GM18498 (cell line): ENCODE measurements at regions not wholly inside any gene's neighbourhood (a gene's known extent, or its start where the extent isn't known, plus 50 kb on each side); places are given as distances from the start of the nearest gene placed in this dataset.
"Not testable (repeated sequence)": the region's sequence is repeated elsewhere in the genome, so short reads cannot be mapped to it uniquely, and the experiment has no call there.

Experiments used
- ATAC-seq: cut with Tn5 transposase; IDR thresholded peaks from one replicate; pipeline ENCODE4 v1.9.1; 2021; ENCODE audit warnings: mild to moderate bottlenecking, moderate library complexity; ENCODE audit not compliant: unreplicated experiment

- no peak for ATAC-seq
Observed at GRCh38 chr20:55937283-55937682, 68.0 kb downstream of the CBLN4 start.

DNA sequence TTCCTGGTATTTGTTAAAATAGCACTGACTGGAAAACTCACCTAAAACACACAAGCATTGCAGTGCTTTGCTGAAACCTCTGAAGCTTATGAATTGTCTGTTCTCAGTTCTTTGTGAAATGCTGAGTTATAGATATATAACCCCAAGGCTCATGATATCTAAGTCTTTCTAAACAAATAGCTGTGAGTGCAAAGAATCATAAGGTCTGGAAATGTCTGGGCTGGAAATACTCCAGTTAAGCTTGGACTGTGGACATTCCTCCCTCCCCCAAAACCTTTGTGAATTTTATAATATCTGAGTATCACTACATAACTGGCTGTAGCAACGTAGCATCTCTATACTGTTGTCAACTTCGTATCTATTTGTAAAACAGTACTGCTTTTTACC, 69.1 kb downstream of the CBLN4 start:
- no peak for ATAC-seq

GRCh38 chr20:55935448-55936208, 69.7 kb downstream of the CBLN4 start:
- no peak for ATAC-seq

DNA sequence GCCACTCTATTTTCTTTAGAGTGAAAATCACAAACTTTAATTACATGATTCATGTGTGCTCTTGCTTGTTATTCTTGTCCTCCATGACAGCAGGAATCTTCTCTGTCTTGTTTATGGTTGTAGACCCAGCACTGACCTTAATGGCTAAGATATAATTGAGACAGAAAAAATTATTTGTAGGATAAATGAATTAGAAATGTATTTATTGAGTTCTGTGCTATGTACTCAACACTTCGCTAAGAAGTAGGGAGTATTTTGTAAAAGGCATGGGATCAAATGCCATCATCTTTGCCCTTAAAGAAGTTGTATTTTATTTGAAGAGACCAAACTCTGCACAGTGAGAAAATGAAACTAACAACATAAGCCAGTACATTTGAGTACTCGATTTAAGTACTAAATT, 71.2 kb downstream of the CBLN4 start:
- no peak for ATAC-seq

- not testable (repeated sequence) for ATAC-seq
Observed at GRCh38 chr20:55930876-55931275, 74.4 kb downstream of the CBLN4 start.

GRCh38 chr20:55928266-55928665, 77.1 kb downstream of the CBLN4 start:
- no peak for ATAC-seq

DNA sequence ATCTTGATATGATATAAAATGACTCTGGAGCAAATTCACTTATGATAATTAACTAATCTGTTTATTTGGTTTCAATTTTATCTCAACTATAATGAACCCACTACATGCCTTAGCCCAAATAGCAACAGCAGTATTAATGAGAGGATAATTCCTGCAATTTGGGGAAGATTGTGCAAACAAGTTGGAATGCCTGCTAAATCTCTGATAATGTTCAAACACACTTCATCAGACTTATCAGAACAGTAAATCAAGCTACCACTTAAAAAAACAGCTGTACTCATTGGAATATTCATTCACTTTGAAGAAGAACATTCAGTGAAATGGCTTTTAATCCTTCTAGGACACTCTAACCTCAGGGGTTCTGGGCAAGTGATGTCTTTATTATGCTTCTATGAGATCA, 85.4 kb downstream of the CBLN4 start:
- no peak for ATAC-seq

DNA sequence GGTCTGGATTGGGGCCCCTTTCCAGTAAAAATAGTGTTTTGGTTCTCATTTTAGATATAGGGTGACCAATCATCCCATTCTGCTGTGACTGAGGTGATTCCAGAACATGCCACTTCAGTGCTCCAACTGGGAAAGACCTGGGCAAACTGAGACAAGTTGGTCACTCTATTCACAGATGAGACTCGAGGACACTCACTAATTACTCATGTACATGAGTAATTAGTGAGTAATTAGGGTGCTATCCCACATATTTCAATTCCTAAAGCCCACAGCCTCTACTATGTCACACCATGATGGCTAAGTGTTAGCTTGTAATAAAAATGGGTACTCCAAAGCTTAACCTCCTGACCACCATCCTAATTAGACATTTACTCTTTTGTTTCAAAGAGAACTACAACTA, 86.0 kb downstream of the CBLN4 start:
- no peak for ATAC-seq

- ATAC-seq: no peak
Observed at GRCh38 chr20:55918471-55918870, 86.8 kb downstream of the CBLN4 start.

DNA sequence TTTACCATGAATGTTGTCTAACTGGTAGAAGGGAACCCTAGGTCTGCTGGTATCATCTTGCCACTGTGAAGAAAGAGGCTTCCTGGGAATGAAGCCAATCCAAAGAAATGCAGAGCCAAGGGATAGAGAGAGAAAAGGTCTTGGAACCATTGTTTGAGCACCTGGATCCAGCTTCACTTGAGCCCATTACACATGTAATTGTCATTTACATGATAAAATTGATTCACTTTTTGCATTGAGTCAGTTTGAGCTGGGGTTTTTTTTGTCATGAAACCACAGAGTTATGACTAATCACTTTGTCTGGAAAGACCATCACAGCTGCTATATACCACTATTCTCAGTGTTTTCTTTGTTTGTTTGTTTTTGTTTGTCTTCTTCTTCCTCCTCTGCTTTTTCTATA, 112.3 kb downstream of the CBLN4 start:
- no peak for ATAC-seq

DNA sequence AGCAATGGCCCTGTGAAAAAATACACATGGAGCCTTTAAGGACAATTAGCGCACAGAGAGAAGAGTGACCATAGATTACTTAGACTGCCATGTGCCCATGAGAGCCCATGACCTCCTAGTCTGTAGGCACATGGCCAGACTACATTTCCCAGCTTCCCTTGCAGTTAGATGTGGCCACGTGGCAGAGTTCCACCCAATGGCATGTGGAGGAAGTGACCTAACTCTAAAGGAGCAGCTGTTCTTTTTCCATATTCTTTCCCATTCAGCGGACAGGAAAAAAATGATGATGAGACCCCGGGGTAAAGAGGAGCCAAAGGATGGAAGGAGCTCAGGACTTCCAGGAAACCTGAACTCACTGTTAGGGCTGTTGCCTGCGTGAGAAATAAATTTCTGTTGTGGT, 116.6 kb downstream of the CBLN4 start:
- no peak for ATAC-seq

GRCh38 chr20:55882910-55883309, 122.4 kb downstream of the CBLN4 start:
- no peak for ATAC-seq

DNA sequence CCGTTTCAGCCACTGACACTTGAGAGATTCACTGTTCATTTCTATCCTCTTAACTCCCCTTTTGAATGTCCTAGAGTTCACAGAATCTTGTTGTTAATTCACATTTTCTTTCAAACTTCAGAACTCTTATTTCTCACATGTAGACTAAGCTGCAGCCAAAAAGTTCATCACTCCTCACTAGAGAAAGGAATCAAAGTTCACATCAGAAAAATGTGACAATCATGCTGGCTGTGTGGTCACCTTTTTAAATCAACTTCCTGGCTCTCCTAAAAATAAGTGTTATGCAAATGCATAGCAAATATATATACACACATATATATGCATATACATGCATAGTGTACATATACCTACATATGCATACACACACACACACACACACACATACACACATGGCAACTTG, 123.0 kb downstream of the CBLN4 start:
- no peak for ATAC-seq

DNA sequence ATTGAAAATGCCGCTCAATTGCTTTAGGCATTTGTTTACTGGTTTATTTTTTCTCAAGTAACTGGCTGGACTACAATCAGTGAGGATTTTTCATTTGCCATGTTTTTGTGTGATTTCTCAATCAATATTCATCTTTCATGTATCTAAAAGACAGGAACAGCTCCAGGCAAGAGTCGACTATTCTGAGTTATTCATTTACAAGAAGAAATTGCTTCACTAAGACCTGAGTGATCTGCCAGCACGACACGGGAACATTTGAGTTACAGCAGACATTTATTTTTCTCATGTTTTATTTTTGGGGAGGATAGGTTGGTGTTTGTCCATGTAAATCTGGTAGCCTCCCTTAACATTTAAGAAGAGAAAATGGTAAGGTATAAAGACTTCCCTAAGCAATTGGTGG, 124.1 kb downstream of the CBLN4 start:
- ATAC-seq: no peak

DNA sequence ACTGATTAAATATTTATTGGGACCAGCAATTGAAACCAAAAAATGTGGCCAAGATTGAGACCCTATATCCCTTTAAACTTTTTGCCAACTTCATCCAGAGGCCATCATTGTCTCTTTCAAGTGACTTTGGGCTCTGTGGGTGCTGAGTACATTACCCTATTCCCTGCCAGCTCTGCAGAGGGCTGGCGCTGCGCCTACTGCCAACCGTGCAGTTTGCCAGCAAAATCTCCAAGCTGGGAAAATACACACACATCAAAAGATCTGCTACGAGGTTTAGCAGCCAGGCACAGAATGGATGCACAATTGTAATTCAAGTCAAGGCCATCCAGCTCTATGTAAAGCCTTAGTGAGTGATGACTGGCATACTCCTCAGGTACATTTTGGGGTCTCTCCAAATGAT, 125.0 kb downstream of the CBLN4 start:
- no peak for ATAC-seq

GRCh38 chr20:55855052-55855451, 150.3 kb downstream of the CBLN4 start:
- no peak for ATAC-seq

DNA sequence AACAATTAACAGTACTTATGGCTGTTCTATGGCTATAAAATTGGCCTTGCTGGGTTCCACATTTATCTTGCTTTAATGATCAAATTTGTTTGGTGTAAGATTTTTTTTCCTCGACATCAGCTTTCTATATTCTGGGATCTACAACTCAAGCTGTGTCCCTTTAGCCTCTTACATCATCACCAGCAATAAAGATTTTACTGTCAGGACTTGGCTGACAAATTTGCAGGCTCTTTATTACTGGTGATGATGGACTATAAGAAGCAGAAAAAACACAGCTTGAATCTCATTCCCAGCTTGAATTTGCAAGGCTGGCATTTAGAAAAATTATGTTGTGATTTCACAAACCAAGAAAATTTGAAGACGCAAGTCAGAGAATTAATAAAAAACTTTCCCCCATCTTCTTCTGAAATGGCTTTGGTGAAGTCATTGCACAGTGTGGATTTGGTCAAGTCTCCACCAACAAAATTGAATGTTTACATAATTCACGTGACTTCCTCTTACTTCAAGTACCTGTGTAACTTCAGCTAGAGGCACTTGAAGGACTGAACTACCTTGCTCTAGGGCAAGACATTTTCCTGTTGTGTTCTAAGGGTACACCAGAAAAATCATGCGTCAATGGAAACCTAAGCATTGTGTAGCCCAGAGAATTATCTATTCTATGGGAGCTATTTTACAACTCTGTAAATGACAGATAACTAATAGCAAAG, 175.0 kb downstream of the CBLN4 start:
- ATAC-seq: no peak

DNA sequence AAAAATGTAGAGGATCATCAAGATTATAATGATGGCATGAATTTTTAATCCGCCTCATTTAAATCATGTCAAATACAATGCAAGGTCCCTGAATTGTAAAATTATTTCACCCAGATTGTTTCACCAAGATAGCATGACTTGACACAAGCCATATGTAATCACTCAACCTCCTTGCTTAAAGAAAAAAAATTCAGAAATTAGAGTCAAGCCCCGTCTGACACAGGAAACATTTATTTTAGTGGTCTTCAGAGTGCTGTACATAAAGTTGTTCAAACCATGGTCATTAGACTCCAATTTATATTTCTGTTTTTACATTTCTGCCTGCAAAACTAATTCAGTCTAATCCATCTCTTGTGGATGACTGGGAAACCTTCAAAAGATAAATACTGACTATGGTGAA, 200.2 kb downstream of the CBLN4 start:
- ATAC-seq: no peak

- no peak for ATAC-seq
Observed at GRCh38 chr20:55800552-55801245, 204.6 kb downstream of the CBLN4 start.

DNA sequence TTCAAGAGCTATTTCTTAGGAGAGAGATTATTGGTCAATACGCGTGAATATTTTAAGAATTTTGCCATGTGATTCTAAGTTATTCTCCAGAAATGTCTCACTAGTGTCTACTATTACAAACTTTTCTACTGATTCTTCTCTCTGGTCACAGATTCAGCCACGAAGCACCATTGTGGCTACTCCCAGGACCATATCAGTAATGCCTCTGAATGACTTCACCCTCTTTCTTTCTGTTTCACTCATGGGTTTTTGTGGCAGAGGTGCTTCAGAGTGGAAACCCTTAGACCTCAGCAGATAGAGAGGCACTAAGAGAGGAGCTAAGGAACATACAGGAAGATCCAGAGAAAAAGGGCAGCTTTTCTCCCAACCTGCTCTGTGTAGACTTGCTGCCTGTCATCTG, 211.3 kb downstream of the CBLN4 start:
- no peak for ATAC-seq

- no peak for ATAC-seq
Observed at GRCh38 chr20:55792049-55792448, 213.3 kb downstream of the CBLN4 start.

DNA sequence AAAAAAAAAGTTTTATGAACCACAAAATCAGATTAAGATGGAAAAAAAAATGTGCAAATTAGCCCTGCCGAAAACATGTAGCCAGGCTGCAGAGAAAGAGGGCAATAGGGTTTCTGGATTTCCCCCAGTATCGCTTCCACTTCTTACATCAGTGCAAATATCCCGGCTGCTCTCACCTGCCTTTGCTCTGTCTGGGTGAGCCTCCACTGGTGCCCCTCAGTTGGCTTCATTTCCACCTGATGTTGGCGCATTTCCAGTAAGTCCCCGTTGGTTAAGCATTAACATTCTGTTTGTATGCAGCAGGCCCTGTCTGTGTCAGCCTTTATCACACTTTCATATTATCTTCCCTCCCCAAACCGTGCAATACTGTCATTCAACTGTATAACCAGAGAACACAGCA, 215.1 kb downstream of the CBLN4 start:
- no peak for ATAC-seq
